ENCODE measurements at regions not wholly inside any gene's neighbourhood (a gene's known extent, or its start where the extent isn't known, plus 50 kb on each side); places are given as distances from the start of the nearest gene placed in this dataset.
"Not testable (repeated sequence)": the region's sequence is repeated elsewhere in the genome, so short reads cannot be mapped to it uniquely, and the experiment has no call there.

DNA sequence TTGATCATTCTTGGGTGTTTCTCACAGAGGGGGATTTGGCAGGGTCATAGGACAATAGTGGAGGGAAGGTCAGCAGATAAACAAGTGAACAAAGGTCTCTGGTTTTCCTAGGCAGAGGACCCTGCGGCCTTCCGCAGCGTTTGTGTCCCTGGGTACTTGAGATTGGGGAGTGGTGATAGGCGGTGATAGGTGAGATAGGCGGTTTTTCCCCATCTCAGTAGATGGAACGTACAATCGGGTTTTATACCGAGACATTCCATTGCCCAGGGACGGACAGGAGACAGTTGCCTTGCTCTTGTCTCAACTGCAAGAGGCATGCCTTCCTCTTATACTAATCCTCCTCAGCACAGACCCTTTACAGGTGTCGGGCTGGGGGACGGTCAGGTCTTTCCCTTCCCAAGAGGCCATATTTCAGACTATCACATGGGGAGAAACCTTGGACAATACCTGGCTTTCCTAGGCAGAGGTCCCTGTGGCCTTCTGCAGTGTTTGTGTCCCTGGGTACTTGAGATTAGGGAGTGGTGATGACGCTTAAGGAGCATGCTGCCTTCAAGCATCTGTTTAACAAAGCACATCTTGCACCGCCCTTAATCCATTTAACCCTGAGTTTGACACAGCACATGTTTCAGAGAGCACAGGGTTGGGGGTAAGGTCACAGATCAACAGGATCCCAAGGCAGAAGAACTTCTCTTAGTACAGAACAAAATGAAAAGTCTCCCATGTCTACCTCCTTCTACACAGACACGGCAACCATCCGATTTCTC is 86.2 kb downstream of the OR2B2 start:
- not testable (repeated sequence) for DNase-seq

DNA sequence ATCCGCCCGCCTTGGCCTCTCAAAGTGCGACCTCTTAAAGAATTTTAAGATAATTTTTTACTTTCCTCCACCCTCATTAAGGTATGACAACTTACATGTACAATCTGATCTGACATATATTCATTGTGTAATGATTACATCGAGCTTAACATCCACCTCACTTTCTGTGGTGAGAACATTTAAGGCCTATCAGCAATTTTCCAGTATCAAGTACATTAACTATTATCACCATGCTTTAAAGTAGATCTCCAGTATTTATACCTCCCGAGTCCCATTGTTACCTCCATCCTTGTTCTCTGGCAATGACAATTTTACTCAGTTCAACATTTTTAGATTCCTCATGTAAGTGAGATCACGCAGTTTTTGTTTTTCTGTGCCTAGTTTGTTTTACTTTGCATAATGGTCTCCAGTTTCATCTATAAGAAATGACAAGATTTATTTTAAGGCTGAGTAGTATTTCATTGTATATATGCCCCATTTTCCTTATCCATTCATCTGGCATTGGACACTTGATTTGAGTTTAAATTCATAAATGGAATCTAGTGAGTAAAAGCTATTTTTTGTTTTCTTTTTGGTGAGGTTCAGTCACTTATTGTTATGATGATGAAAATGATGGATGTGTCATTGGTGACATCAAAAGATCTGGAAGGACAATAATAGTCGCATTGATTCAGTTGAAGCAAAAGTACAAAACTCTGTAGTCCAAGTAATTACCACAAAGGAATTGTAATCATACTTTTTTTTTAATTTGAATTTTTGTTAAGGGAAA is 87.0 kb downstream of the OR2B2 start:
- no peak for DNase-seq

DNA sequence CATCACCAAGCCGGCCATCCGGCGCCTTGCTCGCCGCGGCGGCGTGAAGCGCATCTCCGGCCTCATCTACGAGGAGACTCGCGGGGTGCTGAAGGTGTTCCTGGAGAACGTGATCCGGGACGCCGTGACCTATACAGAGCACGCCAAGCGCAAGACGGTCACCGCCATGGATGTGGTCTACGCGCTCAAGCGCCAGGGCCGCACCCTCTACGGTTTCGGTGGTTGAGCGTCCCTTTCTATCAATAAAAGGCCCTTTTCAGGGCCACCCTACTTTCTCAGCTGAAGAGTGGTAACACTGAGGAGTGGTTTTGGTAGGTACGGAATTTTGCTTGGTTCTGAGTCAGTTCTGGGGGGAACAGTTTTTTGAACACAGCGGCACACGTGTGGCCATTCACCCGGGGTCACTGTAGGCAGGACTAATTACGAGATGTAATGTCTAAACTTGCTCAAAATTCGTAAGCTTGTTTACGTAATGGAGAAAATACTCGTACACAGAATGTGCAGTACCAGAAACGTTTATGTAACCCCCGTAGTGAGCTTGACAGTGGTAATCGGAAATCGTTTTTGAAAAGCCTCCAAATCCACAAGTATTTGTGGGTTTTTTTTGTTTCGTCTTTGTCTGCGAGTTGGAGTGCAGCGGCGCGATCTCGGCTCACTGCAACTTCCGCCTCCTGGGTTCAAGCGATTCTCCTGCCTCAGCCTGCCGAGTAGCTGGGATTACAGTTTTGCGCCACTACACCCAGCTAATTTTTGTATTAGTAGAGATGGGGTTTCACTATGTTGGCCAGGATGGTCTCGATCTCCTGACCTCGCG is 87.8 kb downstream of the OR2B2 start:
- peak; percentile 43 for DNase-seq

DNA sequence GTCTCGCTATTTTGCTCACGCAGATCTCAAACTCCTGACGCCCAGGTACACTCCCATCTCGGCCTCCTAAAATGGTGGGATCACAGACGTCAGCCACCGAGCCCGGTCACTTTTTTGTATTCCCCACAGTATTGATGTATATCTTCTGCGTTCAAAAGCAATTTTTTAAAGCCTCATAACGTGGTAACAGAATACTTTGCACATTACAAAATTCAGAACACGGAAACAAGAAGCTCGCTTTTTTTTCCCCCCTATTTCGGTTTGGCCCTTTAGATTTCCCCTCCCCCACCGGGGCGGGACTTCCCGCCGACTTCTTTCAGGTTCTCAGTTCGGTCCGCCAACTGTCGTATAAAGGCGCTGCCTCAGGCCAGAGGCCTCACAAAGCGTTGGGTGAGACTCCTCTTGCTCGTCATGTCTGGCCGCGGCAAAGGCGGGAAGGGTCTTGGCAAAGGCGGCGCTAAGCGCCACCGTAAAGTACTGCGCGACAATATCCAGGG is 88.4 kb downstream of the OR2B2 start:
- peak; percentile 33 for DNase-seq

DNA sequence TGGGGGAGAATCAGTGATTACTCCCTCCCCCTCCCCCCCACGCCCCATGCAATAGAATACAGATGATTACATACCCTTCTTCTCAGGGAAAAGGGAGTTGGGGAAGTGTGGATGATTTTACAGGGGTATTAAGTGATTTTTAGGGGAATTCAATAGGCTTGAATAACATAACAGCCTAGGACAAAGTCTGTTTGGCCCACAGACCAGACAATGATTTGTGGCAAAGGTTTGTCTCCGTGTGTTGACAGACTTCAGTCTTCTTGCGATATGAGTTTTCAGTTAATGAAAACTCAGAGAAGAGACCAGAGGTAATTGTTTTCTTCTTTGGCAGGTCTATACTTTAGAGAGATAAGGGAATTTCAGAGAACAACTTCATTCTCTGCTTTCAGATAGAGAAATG is 95.3 kb downstream of the OR2B2 start:
- DNase-seq = no peak

DNA sequence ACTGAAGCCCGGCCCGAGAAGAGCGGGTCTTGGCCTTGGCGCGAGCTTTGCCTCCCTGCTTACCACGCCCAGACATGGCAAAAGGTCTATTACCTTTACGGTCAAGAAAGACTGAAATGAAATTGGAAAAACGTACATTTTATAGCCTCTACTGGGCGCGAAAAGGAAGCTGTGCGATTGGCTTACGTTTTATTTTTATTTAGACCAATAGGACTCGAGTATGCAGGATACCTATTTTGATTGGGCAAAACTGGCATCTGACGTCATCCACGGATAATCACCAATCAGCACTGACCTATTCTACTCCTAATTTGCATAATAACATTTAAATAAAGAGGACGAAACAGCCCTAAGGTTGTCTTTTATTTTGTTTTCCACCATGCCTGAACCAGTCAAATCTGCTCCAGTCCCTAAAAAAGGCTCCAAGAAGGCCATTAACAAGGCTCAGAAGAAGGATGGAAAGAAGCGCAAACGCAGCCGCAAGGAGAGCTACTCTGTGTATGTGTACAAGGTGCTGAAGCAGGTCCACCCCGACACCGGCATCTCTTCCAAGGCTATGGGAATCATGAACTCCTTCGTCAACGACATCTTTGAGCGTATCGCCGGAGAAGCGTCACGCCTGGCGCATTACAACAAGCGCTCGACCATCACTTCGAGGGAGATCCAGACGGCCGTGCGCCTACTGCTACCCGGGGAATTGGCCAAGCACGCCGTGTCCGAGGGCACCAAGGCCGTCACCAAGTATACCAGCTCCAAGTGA is 97.4 kb downstream of the OR2B2 start:
- peak; percentile 44 for DNase-seq

DNA sequence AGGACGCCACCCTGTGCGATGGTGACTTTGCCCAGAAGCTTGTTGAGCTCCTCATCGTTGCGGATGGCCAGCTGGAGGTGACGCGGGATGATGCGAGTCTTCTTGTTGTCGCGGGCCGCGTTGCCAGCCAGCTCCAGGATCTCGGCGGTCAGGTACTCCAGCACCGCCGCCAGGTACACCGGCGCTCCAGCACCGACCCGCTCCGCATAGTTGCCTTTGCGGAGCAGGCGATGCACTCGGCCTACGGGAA is 97.9 kb downstream of the OR2B2 start:
- DNase-seq = not testable (repeated sequence)

DNA sequence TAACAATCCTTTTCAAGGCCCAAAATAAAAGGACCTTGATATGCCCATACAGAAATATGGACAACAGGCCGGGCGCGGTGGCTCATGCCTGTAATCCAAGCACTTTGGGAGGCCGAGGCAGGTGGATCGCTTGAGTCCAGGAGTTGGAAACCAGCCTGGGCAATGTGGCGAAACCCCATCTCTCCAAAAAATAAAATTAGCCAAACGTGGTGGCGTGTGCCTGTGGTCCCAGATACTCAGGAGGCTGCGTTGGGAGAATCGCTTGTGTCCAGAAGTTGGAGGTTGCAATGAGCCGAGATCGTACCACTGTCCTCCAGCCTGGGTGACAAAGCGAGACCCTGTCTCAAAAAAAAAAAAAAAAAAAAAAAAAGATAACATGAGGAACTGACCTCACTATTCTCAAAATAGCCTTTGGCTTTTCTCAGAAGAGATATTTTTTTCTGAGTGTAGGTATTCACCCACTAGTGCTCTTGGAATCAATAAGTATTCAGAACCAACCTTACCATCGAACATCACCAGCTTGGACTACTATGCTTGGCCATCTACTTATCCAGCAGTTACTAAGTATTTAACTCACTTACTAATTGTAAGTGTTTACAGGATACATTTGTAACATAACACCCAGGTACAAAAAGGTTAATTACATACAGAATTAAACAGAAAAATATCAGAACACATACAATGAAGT is 99.2 kb downstream of the OR2B2 start:
- no peak for DNase-seq

DNA sequence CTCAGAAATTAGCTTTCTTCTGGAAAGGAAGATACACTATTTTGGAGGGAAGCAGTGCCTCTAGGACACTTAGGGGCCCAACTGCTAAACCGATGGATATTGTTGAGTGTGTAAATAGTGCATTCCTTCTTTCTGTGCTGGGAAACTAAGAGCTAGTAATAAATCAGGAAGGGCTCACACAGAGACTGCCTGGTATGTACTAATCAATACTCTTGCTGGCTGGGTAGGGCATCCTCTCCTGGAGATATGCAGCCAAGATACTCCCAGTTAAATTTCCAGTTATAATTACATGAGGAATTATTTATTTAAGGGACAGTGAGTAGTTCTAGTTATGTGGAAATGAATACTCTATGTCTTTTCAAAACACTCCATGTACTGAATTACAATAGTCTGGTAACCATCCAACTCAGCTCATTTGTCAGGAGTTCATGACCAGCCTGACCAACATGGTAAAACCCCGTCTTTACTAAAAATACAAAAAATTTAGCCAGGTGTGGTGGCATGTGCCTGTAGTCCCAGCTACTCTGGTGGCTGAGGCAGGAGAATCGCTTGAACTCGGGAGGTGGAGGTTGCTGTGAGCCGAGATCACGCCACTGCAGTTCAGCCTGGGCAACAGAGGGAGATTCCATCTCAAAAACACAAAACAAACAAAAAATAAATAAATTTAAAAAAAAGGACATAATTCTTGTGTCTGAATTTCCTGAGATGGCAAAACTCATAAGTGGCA is 100.0 kb downstream of the OR2B2 start:
- DNase-seq = no peak

DNA sequence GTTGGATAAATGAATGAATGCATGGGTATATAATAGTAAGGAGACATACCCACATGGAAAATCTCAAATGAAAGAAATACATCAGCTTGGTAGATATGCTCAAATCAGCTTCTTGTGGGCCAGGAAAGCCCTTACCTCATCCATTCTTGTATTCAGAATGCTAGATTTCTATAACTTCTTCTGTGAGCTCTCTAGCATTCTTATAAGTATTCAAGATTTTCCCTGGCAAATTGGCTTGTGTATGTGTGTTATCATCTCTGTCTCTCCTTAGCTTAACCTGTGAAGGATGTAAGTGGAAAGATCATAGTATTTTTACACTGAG is 100.8 kb downstream of the OR2B2 start:
- DNase-seq = no peak

DNA sequence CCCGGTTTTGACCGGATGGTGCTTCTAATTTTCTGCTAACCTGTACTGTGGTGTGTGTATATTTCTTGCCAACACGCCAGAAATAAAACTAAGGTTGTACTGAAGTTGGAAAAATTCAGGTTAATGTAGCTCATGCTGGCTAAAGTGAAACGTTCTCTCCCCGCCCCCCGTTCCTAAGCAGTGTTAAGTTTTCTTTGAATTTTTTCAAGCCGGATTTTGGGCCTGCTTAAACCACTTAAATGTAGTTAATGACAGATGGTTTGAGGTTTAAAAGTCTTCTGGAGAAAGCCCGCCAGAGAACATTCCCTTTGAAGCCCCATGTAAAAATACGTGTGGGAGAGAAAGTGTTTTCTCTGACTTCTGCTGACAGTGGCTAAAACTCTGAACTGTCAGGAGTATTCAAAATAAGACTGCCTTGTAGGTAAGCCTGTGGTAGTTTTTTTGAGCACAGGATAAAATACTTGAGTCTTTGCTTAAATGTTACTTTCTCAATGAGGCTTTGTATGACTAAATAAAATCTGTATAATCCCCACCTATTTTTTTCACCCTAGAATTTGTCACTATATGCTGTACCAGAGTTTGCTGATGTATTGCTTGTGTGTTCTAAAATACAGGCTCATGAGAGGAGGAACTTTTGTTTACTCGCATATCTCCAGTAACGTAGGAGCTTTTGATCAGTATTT is 101.3 kb downstream of the OR2B2 start:
- no peak for DNase-seq

DNA sequence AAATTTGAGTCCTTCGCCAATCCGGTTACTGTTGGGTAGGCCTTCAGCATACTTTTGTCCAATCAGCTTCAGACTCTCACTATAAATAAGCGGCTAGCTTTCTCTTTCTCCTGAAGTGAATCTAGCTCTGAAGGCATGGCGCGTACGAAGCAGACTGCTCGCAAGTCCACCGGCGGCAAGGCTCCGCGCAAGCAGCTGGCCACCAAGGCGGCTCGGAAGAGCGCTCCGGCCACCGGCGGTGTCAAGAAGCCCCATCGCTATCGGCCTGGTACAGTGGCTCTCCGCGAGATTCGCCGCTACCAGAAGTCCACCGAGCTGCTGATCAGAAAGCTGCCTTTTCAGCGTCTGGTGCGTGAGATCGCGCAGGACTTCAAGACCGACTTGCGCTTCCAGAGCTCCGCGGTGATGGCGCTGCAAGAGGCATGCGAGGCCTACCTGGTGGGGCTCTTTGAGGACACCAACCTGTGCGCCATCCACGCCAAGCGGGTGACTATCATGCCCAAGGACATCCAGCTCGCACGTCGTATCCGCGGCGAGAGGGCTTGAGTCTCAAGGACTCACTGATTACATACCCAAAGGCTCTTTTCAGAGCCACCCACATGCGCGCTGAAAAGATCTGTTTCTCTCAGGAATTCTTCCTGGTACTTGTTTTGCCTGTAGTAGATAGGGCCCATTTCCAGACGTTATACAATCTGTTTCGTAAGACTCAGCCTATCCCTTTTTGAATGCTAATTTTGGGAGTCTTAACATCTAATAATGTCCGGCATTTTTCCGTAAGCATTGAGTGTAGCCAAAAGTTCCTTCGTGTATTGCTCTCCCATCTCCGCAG is 102.0 kb downstream of the OR2B2 start:
- DNase-seq = peak; percentile 94

DNA sequence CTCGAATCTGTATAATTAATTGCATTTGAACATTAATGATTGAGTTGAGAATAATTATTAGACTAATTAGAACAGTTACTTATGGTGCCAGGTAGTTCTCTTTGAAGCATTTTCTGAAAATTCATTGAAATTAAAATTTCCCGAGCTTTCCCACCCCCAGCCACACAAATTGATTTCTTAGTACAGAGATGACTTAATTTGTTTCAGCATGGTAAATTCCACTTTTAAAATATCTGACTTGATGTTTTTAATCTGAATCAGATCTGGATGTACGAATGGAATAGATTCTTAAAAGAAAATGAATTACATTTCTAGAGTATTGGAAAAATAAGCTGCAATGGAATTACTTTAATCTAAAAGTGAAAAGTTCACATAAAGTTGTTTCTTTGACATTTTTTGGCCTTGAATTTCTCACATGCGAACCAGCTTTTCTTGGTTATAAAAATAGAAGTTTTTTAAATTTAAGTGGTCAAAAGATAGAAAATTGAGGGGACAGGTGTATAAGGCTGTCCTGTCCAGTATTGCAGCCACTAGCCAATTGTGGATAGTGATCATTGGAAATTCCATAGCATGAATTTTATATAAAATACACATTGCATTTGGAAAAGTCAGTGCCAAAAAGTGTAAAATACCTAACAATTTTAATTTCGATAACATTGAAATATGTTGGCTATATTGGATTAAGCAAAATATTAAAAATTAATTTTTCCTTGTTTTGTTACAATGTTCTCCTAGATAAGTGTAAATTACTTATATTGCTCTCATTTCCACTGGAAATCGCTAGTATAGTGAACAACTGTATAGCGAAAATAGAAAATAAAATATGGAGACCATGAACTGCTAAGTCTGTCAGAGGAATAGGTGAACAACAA is 102.9 kb downstream of the OR2B2 start:
- DNase-seq = no peak

DNA sequence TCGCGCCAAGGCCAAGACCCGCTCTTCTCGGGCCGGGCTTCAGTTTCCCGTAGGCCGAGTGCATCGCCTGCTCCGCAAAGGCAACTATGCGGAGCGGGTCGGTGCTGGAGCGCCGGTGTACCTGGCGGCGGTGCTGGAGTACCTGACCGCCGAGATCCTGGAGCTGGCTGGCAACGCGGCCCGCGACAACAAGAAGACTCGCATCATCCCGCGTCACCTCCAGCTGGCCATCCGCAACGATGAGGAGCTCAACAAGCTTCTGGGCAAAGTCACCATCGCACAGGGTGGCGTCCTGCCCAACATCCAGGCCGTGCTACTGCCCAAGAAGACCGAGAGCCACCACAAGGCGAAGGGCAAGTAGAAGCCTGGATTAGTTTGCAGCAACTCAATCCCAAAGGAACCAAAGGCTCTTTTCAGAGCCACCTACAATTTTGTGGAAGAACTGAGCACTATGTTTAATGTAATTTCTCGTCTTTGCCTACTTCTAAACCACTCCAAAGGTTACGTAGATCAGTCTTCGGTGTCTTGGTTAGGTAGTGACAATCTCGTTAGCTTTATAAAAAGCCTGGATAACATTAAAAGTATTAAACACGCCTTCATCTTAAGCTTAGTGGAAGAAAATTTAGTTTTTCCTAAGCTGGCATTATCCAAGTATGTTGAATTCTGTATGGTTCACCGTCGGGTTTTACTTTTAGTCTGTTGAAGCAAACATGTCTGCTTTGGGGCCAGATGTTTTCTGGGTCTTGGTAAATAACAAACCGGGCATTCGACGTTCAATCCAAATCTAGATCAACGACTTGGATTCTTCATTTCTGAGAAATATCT is 103.7 kb downstream of the OR2B2 start:
- not testable (repeated sequence) for DNase-seq

DNA sequence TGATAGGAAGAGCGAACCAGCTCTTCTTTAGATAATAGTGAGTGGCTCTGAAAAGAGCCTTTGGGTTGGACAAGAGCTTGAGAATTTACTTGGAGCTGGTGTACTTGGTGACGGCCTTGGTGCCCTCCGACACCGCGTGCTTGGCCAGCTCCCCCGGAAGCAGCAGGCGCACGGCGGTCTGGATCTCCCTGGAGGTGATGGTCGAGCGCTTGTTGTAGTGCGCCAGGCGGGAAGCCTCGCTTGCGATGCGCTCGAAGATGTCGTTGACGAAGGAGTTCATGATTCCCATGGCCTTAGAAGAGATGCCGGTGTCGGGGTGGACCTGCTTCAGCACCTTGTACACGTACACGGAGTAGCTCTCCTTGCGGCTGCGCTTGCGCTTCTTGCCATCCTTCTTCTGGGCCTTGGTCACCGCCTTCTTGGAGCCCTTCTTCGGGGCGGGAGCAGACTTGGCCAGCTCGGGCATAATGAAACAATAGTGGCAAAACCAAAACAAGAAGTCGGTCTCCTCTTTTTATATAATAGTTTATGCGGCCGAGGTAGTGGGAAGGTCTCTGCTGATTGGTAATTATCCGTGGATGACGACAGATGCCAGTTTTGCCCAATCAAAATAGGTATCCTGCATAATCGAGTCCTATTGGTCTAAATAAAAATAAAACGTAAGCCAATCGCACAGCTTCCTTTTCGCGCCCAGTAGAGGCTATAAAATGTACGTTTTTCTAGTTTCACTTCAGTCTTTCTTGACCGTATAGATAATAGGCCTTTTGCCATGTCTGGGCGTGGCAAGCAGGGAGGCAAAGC is 104.6 kb downstream of the OR2B2 start:
- DNase-seq = peak; percentile 89

DNA sequence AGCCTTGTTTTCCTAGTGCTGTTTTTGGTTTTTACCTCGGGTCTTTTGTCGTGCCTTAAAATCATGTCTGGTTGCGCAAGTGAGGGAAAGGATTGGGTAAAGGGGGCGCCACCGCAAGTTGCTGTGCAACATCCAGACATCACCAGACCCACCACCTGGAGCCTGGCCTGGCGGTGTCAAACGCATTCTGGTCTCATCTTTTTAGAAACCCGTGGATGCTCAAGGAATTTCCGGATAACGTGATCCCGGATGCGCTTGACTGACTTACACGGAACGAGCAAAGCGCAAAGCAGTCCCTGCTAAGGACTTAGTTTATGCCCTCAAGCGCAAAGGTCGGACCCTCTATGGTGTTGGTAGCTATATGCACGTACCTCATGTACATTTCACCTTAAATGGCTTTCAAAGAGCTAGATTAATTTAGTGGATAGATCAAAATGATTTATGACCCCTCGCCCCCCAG is 105.2 kb downstream of the OR2B2 start:
- DNase-seq = no peak

DNA sequence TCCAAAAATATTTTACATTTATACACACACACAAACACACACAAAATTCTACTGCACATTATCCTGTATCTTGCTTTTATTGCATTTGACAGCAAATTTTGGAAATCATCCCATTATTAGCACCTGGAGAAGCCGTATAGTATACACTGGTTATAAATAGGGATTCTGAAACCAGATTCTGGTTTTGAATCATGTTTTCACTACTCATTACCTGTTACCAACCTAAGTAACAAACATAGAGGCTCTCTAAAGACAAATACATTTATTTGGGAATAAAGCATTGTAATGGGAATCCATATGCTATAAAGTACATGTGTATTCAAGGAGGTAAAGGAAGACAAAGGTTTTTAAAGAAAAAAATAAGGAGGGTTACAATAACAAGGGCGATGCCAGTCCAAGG is 106.8 kb downstream of the OR2B2 start:
- no peak for DNase-seq

Data from NCI-H226 (cell line).